SU-DHL-6 (cell line): ENCODE measurements at regions not wholly inside any gene's neighbourhood (a gene's known extent, or its start where the extent isn't known, plus 50 kb on each side); places are given as distances from the start of the nearest gene placed in this dataset.

Source experiments
- EZH2phosphoT487 ChIP-seq: fragments of 200-600 bp; sonication (generic), shearing (Covaris generic); conservative IDR thresholded peaks from 2 replicates; pipeline ENCODE4 v1.6.1; 2018; ENCODE audit warnings: mild to moderate bottlenecking, antibody characterized with exemption, low read length, moderate library complexity, mixed read lengths
- TF ChIP-seq, protein P1 (sequence below): fragments of 200-600 bp; sonication (generic); IDR thresholded peaks from one replicate; pipeline ENCODE4 v1.5.1; 2017; ENCODE audit warnings: antibody characterized with exemption, mild to moderate bottlenecking, low read length, moderate library complexity; ENCODE audit not compliant: insufficient read depth, poor library complexity, severe bottlenecking

DNA sequence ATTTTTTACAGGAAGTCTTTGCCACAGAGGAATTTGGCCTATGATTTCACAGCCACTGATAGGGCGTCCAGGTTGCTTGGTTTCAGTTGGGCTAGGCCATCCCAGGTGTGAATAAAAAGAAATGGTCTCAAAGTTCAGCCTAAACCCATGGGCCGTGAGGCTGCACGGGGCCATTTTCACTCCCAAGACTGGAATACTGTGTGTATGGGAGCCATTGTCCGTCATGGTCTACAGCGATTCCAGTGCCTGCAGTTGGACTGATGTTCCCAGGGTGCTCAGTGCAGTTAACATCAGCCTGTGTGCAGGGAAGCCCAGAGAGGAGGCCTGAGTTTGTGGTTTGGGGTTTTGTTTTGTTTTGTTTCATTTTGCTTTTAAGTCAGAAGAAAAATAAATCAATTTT lies 133.2 kb downstream of the ADSS2 start:
- TF ChIP-seq, protein P1, sequence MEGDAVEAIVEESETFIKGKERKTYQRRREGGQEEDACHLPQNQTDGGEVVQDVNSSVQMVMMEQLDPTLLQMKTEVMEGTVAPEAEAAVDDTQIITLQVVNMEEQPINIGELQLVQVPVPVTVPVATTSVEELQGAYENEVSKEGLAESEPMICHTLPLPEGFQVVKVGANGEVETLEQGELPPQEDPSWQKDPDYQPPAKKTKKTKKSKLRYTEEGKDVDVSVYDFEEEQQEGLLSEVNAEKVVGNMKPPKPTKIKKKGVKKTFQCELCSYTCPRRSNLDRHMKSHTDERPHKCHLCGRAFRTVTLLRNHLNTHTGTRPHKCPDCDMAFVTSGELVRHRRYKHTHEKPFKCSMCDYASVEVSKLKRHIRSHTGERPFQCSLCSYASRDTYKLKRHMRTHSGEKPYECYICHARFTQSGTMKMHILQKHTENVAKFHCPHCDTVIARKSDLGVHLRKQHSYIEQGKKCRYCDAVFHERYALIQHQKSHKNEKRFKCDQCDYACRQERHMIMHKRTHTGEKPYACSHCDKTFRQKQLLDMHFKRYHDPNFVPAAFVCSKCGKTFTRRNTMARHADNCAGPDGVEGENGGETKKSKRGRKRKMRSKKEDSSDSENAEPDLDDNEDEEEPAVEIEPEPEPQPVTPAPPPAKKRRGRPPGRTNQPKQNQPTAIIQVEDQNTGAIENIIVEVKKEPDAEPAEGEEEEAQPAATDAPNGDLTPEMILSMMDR: no peak
- no peak for TF ChIP-seq EZH2phosphoT487
